OCI-LY3 (cell line): ENCODE measurements at regions not wholly inside any gene's neighbourhood (a gene's known extent, or its start where the extent isn't known, plus 50 kb on each side); places are given as distances from the start of the nearest gene placed in this dataset.

Source experiments
- CTCF ChIP-seq: fragments of 200-600, 300-600 bp; sonication (generic); IDR thresholded peaks from 2 replicates; pipeline ENCODE4 v1.5.1; 2014; ENCODE audit warnings: antibody characterized with exemption, low read length, low read depth
- EZH2phosphoT487 ChIP-seq: fragments of 200-600 bp; shearing (Covaris generic); IDR thresholded peaks from 2 replicates; pipeline ENCODE4 v1.6.1; 2018; ENCODE audit warnings: antibody characterized with exemption, mixed run types, low read depth

GRCh38 chr20:12835999-12836398 lies 172.8 kb upstream of the SPTLC3 start:
- TF ChIP-seq CTCF (no peak), EZH2phosphoT487 (no peak)
